CMK (cell line): ENCODE measurements at regions not wholly inside any gene's neighbourhood (a gene's known extent, or its start where the extent isn't known, plus 50 kb on each side); places are given as distances from the start of the nearest gene placed in this dataset.

Experiments
- DNase-seq: peaks from one replicate; pipeline ENCODE4 v3.0.0-alpha.2; 2010; ENCODE audit warnings: low read depth

GRCh38 chr1:226816576-226816975, 53.8 kb upstream of the PSEN2 start:
- DNase-seq, result no peak

- no peak for DNase-seq
Observed at GRCh38 chr1:226814751-226815537, 55.5 kb upstream of the PSEN2 start.

GRCh38 chr1:226813671-226814591, 56.5 kb upstream of the PSEN2 start:
- no peak for DNase-seq

- no peak for DNase-seq
Observed at GRCh38 chr1:226810681-226811080, 59.7 kb upstream of the PSEN2 start.

- no peak for DNase-seq
Observed at GRCh38 chr1:226809785-226810571, 60.4 kb upstream of the PSEN2 start.

- DNase-seq, result no peak
Observed at GRCh38 chr1:226808501-226808900, 61.9 kb upstream of the PSEN2 start.

- DNase-seq, result no peak
Observed at GRCh38 chr1:226806988-226807387, 63.4 kb upstream of the PSEN2 start.

GRCh38 chr1:226804907-226805759, 65.3 kb upstream of the PSEN2 start:
- DNase-seq, result peak; percentile 38

- DNase-seq, result no peak
Observed at GRCh38 chr1:226800763-226801380, 61.8 kb upstream of the ITPKB start.

GRCh38 chr1:226799634-226800281, 60.7 kb upstream of the ITPKB start:
- no peak for DNase-seq

- no peak for DNase-seq
Observed at GRCh38 chr1:226798427-226799411, 59.6 kb upstream of the ITPKB start.

- DNase-seq, result no peak
Observed at GRCh38 chr1:226797151-226797550, 58.1 kb upstream of the ITPKB start.

GRCh38 chr1:226793620-226794276, 54.7 kb upstream of the ITPKB start:
- DNase-seq, result no peak

- DNase-seq, result no peak
Observed at GRCh38 chr1:226792368-226792767, 53.3 kb upstream of the ITPKB start.

GRCh38 chr1:226790545-226791181, 51.6 kb upstream of the ITPKB start:
- DNase-seq, result no peak

- DNase-seq, result no peak
Observed at GRCh38 chr1:226788965-226789364, 49.9 kb upstream of the ITPKB start.
